HPDE6-E6E7 (cell line): ENCODE measurements at regions not wholly inside any gene's neighbourhood (a gene's known extent, or its start where the extent isn't known, plus 50 kb on each side); places are given as distances from the start of the nearest gene placed in this dataset.
"Not testable (repeated sequence)": the region's sequence is repeated elsewhere in the genome, so short reads cannot be mapped to it uniquely, and the experiment has no call there.

Experiments
- DNase-seq: peaks from one replicate; pipeline ENCODE4 v3.0.0; 2011; ENCODE audit warnings: missing footprints; ENCODE audit errors: extremely low spot score

DNA sequence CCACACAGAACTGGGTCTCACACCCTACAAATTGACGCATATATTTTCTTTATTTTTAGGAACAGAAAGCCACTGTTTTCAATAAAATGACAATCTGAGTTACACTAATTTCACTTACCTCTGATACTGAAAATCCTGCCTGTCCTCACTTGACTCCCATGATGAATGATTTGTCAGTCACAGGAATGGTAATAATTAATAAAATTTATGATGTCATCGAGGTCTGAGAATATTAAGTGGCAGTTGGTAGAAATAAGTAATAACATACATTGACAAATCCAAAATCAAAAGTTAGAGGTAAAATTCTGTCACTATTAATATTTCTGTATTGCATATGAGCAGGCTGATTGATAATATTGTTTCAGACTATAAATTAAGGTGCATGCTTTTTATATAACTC is 418.7 kb upstream of the RGS18 start:
- no peak for DNase-seq

DNA sequence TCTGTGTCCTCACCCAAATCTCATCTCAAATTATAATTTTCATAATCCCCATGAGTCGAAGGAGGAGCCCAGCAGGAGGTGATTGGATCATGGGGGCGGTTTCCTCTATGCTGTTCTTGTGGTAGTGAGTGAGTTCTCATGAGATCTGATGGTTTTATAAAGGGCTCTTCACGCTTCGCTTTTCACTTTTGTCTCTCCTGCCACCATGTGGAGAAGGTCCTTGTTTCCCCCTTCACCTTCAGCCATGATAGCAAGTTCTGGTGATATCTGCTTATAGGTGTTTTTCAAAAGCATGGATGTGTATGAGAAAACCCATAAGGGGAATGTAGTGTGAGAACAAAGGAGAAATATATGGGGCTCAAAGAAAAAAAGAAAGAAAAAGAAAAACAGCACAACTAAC is 405.9 kb upstream of the RGS18 start:
- no peak for DNase-seq

DNA sequence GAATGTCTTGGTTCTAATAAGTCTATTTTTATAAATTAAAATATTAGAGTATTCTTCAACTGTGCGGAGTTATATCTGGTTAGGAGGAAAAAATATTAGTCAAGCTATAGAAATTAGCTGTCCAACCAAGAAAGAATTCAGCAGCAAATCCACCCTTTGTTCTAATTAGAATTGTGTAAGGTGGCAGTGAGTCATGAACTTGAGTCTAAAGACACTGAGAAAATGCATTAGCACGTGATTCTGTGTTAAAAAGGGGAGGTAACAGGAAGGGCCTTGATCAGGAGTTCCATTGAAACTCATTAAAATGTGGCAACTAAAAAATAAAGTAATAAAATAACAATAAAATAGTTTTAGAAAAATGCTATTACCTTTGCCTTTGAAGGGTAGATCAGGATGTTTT is 398.2 kb upstream of the RGS18 start:
- DNase-seq = peak; percentile 23

DNA sequence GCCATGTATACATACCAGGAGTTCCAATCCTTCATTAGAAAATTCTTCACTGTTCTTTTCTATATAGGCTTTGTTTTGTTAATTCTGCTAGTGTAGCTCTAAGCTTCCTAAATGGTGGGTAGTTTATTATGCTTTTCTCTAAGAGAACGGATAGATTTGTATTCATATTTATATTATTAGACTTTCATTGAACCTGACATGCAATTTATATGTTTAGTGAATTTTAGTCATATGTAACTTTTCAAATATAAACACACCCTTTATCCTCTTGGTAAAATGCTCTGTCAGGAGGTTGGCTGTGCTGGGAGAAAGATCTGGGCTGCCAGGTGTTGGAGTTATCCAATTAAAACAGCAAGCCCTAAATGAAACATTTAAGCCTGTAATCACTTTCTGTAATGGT is 369.7 kb upstream of the RGS18 start:
- DNase-seq = no peak

DNA sequence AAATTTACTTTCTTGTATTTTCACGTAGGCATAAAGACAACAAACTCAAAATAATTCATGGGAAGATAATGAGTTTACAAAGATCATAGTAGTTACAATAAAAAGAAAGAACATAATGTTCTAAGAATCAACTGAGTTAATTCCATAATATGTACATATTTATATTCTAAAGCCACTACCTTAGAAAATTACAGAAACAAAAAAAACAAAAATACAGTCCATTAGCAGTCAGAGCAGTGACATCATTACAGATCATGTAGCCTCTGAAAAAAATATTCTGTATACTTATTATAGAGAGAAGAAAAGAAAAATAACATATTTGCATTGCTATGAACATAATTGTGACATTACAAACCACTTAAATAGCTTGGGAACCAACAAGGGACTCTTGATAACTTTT is 360.1 kb upstream of the RGS18 start:
- DNase-seq = no peak

DNA sequence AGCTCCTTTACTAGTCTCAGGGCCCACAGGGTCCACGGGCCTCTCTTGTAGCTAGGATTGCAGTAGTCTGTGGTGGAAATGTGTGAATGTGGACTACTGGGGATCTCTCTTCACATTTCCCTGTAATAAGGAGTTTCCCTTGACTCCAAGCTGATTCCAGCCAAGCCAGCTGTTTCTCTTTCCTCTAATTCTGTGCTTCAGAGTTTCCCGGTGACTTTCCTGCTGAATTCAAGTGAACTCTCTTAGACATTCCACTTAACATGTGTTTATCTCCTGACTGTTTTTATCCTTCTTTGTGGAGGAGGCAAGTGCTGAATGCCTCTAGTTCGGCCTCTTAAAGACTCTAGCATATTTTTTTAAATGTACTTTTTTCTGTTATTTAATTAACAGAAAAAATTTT is 354.0 kb upstream of the RGS18 start:
- no peak for DNase-seq

DNA sequence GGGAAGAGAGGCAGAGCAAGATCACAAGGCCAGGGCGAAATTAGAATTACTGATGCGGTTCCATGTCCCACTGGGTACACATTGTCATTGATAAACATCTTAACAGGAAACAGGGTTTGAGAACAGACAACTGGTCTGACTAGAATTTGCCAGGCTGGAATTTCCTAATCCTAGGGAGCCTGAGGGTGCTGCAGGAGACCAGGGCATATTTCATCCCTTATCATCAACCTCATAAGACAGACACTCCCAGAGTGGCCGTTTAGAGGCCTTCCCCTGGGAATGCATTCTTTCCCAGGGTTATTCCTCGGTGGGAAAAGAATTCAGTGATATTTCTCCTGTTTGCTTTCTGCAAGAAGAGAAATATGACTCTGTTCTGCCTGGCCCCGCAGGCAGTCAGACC is 344.7 kb upstream of the RGS18 start:
- not testable (repeated sequence) for DNase-seq

DNA sequence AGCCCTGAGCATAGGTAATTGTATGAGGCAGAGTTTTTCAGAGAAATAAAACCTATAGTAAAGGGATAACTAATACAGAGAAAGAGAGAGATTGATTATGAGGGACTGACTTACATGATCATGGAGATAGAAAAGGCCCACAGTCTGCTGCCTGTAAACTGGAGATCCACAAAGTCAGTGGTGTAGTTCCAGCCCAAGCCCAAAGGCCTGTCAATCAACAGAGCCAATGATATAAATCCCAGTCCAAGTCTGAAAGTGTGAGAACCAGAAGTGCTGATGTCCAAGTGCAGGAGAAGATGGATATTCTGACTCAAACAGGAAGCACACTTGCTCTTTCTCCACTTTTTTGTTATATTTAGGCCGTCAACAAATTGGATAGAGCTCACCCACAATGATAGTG is 340.1 kb upstream of the RGS18 start:
- DNase-seq = no peak

DNA sequence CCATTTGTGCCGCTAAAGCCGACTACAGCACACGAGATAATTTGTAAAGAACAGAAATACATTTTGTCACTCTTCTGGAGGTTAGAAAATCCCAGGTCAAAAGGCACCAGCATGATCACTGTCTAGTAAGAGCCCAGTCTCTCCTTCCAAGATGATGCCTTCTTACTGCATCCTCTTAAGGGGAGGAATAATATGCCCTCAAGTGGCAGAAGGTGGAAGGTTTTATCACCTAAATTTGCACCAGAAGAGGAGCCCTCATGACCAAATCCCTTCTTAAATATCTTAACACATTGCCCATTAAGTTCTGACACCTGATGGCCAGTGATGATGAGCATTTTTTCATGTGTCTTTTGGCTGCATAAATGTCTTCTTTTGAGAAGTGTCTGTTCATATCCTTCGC is 326.7 kb upstream of the RGS18 start:
- peak; percentile 2 for DNase-seq

DNA sequence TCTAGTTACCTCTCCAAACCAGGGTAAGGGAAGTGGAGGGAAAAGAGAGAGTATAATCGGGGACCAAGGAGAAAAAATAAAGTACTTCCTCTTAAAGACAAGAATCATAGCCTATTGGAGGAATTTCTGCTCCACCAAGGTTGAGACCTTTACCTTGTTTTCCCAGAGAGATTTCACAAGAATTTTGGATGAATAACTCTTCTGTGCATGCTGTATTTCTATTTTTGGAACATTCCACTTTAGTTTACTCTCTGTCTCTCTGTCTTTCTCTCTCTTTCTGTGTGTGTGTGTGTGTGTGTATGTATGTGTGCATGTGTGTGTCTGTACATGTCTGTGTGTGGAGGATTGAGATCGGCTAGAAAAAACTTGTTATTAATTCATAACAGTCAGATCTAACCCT is 318.4 kb upstream of the RGS18 start:
- no peak for DNase-seq

DNA sequence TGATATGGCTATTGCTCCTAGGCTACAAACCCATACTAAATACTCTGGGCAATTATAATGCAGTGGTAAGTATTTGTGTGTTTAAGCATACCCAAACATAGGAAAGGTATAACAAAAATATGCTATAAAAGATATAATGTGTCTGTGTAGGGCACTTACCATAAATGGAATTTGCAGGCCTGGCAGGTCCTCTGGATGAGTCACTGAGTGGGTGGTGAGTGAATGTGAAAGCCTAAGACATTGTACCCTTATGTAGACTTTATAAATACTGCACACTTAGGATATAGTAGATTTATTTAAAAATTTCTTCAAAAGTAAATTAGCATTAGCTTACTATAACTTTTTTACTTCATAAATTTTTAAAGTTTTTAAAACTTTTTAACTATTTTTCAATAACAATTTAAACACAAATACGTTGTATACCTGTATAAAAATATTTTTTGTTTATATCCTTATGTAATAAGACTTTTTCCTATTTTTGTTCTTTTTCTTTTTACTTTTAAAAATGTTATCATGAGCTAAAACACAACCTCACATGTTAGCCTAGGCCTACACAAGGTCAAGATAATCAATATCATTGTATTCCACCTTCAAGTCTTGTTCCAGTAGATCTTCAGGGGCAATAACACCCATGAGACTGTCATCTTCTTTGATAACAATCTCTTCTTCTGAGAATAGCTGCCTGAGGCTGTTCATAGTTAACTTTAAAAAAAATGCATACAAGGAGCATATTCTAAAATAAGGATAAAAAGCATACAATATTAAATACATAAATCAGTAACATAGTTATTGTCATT is 306.3 kb upstream of the RGS18 start:
- no peak for DNase-seq

DNA sequence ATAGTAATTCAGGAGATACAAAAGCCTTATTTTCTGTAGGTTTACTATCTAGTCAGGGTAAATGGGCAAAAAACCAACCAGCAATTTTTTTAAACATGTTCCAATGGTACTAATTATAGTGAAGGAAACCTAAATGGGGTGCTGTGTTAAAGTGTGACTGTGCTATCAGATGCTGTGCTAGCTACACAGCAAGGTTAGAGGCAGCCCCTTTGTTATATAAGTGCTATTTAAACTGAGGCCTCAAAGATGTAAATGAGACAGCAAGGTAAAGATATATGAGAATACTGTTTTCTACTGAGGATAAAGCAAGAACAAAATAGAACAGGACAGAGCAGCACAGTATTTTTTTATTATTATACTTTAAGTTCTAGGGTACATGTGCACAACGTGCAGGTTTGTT is 305.4 kb upstream of the RGS18 start:
- DNase-seq = no peak

DNA sequence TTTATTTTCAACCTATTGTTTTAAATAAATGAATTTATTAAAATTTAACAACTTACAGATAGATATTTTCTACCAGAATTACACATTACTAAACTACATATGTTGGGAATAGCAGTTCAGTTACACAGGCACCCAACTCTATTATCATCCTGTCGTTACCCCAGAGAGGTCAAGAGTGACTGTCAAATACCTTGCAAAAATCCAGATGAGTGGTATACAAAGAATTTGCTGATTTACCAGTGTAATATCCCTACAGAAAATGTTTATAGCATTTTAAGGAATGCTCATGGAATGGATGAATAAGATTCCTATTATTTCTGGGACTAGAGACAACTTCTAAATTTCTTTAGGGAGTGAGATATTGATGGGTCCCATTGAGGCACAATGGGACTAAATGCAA is 300.7 kb upstream of the RGS18 start:
- DNase-seq = no peak

DNA sequence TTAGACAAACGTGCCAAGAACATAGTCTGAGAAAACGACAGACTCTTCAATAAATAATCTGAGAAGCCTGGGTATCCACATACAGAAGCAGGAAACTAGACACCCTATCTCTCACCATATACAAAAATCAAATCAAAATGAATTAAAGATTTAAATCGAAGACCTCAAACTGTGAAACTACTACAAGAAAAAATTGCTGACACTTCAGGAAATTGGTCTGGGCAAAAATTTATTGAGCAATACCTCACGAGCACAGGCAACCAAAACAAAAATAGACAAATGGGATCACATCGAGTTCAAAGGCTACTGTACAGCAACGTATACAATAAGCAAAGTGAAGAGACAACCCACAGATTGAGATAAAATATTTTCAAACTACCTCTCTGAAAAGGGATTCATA is 292.8 kb upstream of the RGS18 start:
- no peak for DNase-seq

DNA sequence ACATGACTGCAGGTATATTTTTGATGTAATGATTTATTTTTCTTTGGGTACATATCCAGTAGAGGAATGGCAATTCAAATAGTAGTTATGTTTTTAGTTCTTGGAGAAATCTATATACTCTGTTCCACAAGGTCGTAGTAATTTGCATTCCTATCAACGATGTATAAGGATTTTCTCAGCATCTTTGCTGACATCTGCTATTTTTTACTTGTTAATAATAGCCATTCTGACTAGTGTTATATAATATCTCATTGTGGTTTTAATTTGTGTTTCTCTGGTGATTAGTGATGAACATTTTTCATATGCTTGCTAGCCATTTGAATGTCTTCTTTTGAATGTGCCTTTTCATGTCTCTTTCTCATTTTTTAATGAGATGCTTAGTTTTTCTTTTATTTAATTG is 292.1 kb upstream of the RGS18 start:
- no peak for DNase-seq

DNA sequence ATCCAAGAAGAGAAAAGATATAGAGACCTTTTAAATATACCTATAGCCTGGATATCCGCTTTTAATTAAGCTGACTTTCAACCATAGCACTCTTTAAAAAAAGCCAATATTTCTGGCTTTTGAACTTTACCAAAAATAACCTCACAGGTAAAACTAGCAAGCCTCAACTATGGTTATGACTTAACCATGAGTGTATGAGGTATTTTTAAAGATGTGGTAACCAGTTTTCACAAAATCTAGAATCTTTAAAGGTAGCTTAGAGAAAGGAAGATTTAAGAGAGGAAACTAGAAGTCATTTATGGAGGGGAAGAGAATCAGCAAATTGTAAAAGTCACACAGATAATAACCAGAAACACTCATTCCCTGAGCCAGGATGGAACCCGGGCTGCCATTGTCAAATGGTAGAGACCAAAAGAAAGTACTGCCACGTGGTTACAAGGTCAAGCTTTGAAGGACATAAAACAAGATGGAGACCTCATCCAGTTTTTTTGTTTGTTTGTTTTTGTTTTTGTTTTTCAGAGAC is 288.4 kb upstream of the RGS18 start:
- no peak for DNase-seq

DNA sequence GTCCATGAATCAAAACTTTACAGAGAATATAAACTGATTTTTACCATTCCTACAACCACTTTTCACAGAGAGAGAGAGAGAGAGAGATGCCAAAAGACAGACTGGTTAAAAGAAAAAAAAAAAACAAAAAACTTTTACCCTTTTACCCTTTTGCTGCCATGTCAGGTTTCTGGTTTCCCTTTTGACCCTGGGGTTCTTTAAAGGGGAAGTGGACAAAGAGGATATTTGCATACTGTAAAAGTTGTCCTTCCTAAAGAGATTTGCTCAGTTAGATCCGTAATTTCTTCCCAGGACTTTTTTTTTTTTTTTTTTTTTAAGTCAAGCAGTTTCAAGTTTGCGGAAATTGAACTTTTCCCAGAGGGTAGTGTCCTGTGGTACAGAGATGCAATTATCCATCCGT is 287.8 kb upstream of the RGS18 start:
- DNase-seq = no peak

DNA sequence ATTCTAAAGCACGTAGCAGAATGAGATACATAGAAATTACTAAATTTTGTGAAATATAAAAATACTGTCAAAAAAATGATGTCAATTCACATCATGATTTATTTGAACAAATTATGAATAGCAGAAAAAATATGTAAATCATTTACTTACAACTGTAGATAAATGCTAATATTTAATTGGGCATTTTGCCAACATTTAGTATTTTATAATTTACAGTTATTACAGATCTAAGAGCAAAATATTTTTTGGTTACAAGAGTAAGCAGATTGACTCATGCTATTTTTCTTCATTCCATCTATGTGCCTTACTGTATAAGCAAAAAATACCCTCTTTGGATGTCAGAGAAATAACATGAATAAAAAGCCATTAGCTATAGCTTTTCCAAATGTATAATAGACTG is 282.3 kb upstream of the RGS18 start:
- no peak for DNase-seq

DNA sequence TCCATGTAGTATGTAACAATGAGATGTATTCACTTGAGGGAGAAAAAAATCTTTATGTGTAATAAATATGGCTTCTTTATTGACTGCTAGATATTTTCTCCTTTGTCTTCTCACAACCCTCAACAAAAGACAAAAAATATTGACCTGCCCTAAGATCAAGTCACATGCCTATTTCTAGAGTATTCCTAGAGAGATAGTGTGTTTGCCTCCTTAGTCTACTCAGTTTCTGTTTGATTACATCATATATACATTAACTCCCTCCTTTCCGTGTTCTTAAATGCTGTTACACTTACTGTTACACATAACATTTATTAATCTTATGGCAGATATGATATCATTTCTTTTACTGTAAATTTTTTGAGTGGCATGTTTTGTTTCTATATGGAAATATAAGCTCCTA is 281.6 kb upstream of the RGS18 start:
- DNase-seq = no peak

DNA sequence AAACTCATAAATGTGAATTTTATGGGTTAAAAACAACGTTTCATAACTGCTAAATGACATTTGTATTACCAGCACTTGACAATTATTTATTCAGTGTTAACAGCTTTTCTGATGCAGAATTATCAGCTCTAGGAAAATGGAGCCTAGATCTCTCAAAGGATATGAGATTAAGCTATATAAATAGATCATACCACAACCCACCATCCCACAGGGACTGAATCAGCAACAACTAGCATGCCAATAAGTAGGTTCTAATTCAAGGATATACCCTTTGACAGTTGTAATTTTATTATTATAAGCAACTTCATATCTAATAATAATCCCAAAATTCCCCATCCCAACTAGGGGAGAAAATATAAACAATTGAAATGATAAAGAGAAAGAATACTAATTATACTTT is 275.4 kb upstream of the RGS18 start:
- DNase-seq = no peak

DNA sequence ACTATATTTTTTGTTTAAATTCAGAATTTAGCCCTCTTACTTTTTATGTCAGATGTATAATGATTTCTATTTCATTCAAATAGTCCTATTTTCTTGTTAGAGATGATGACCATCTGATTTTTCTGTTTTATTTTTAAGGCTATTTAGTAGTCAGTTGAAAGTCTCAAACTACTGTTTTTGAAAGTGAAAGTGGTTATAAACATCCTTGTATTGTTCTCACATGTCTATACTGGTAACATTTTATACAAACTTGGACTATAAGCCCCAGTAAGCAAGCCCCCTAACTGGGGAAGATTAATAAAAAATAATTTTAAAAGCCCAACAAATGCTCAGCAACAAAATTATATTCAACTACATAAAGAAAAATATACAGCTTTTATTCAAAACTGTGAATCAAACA is 271.3 kb upstream of the RGS18 start:
- no peak for DNase-seq

DNA sequence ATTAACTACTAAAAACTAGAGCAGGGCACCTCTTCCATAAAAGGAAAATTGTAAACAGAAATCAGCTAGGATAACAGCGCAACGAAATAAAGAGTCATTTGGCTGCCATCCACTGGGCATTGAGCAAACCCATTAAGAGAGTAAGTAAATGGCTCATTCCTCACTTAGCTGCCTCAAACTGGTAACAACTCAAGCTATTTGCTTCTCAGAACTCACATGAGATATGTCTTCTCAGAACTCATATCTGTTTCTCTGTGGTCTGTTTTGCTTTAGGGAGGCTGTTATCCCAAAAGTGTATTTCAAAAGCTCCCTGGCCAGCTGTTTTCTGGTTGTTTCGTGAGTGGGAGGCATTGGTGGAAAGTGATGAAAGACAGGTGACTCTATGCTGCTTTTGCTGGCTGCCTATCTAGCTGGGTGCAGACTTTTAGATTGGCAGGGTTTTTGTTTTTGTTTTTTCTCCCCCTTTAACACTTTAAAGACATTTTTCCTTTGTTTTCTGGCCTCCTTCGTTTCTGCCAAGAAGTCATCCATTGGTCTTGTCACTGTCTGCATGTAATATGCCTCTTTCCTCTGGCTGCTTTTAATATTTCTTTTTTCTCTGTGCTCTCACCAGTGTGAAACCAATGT is 269.2 kb upstream of the RGS18 start:
- DNase-seq = no peak

DNA sequence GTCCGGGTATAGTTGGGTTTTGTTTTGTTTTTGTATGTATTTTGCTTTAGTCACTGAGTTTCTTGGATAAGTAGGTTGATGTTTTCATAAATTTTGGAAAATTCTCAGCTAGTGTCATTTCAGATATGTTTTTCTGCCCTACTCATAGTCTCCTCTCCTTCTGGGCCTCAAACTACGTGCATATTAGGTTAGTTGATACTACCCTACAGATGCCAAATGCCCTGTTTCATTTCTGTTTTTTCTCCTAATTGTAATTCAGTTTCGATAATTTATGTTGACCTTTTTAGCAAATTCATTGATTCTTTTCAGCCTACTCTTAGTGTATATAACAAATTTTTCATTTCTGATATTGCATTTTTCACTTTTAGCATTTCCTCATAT is 268.6 kb upstream of the RGS18 start:
- no peak for DNase-seq
